ENCODE measurements at regions not wholly inside any gene's neighbourhood (a gene's known extent, or its start where the extent isn't known, plus 50 kb on each side); places are given as distances from the start of the nearest gene placed in this dataset.

DNA sequence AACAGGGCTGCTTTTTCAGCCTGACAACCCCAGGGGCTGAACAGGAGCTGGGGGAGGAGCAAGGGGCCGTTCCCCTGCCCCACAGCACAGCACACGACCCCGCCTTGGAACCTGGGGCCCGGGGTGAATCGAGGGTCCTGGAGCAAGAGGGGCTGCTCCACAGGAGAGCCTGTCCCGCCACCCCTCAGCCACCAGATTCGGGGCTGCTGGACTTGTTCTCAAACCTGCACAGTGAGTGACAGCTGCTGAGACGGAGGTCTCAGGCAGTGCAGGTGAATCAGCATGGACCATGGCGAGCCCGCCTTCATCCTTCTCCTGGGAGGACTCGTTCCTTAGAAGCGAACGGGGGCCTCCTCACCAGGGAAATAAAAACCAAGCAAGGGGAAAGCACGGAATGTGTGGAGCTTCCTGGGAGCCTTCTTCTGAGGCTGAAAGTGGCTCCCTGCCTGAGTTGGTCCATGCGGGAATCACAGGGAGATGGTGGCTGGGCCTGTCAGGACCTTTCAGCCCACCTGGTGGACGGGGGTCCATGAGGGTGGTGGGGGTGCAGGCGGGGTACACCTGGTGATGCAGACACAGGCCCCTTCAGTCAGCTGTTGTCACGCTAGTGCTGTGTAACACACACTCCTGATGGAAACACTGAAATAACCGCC lies 125.4 kb downstream of the SIK1 start:
- DNase-seq, result no peak

DNA sequence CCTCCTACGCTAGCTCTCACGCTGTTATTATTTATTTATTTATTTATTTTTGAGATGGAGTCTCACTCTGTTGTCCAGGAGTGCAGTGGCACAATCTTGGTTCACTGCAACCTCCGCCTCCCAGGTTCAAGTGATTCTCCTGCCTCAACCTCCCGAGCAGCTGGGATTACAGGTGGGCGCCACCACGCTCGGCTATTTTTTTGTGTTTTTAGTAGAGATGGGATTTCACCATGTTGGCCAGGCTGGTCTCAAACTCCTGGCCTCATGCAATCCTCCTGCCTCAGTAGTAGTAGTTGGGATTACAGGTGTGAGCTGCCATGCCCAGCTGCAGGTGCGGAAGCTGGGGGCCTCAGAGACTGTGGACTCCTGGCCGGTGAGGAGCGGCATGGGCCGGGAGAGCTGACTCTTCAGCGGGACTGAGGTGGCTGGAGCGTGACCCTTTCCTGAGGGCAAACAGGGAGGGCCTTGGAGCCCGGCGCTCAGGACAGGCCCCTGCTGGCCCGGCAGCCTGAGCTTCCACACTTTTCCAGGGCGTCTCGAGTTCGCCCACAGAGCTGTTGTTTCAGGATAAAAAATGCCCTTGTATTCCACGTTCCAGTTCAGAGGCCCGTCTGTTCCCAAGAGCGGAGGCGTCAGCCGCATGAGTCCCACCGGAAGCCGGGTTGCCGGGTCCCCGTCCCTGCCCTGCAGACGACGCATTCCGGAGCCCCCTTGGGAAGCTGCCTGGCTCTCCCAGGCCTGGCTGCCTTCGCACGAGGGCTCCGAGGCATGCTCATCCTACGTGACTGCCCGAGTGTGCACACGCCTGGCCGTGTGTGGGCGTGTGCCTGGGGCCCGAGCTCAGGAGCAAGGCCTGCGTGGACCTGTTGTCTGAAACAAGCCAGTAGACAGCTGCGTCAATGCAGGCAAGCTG lies 126.2 kb downstream of the SIK1 start:
- no peak for DNase-seq

DNA sequence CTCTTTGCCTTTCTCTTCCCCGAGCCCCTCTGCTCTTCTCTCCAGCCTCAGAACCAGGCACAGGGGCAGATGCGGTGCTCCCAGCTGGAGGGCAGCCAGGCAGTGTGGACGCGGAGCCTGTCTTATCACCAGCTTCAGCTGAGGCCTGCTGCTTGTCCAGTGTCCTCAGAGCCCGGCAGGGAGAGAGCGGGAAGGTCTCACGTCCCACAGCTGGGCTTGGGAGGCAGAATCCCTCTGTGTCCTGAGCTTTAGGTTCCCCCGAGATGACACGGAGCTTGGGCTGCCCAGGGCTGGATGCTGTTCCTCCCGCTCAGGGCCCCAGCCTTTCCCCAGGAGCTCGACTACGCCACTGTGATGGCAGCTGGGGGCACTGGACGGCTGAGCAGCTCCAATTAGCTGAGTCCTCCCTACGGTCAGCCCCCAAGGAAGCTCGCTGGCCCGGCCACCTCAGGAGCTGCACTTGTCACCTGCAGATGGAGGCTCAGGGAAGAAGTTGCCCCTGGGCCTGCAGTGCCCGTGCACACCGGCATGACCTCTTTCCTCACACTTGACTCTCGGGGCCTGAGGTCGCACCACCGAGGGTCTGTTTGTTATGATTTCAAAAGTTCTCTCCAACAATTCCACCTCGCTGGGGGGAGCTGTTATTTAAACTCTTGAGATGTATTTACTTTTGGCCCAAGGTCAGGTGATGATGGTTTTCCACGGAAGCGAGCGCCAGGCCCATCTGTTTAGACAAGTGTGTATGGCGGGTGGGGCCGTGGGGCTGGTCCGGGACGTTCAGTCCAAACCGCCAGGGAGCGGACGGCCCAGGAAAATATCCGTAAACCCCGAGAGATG lies 127.3 kb downstream of the SIK1 start:
- DNase-seq, result no peak

DNA sequence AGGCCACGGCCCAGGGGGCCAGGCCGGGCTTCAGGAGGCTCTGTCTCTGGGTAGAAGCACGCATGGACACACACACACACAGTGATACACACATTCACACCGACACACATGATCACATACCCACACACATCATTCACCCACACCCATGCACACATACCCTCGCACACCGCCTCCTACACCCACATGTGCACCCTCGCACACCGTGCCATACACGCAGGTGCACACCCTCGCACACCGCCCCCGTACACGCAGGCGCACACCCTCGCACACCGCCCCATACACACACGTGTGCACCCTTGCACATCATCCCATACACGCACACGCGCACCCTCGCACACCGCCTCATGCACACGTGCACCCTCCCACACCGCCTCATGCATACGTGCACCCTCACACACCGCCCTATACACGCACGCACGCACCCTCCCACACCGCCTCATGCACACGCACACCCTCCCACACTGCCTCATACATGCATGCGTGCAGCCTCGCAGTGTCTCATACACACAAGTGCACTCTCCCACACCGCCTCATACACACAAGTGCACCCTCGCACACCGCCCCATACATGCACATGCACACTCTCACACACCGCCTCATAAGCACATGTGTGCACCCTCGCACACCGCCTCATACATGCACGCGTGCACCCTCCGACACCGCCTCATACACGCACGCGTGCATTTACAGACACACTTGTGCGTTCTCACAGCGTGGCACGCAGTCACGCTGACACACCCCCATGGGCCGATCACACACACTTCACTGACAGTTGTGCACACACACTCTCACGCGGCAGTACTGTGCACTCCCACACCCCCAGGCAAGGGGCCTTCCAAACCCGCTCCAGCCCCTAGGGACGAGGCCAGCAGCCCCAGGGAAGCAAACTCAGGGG lies 128.1 kb downstream of the SIK1 start:
- DNase-seq, result no peak

DNA sequence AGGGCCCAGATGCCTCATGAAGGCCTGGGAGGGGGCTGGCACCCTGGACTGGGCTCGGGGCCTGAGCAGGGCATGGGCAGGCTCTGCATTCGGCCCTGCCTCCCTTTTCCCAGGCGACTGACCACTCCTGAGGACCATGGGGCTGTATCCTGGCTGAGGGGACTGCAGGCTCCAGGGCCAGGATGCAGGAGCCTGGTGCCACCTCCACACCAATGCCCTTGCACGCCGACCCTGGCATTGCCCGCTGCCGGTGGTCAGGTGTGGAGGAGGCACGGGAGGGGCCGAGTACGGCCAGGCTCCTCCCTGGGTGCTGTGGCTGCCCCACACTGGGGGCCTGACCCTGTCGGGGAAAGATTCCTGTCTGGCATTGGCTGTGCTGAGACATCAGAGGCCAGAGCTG lies 128.9 kb downstream of the SIK1 start:
- DNase-seq, result no peak

DNA sequence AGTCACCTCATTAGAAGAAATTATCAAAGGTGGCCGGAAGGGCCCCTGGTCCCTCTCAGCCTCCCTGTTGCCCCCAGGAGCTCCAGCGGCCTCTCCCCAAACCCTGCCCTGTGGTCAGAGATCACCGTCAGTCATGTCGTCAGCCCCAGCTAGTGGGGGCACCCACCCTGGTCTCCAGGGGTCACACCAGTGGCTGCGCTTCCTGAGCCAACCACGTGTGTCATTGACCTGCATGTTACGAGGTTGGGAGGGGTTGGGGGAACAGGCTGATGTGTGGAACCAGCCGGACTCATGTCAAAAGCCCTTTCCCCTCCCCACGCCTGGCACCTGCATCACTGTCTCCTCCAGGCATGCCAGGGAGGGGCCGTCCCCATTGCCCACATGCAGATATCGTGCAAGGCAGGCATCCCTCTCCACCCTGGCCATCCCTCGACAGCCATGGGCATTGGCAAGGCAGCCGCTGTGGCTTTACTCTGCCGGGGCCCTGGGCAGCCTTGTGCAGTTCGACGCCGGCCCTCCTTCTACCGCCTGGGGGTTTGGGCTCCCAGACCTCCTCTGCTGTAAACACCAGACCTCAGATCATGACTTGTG lies 128.7 kb downstream of the CRYAA start:
- no peak for DNase-seq

DNA sequence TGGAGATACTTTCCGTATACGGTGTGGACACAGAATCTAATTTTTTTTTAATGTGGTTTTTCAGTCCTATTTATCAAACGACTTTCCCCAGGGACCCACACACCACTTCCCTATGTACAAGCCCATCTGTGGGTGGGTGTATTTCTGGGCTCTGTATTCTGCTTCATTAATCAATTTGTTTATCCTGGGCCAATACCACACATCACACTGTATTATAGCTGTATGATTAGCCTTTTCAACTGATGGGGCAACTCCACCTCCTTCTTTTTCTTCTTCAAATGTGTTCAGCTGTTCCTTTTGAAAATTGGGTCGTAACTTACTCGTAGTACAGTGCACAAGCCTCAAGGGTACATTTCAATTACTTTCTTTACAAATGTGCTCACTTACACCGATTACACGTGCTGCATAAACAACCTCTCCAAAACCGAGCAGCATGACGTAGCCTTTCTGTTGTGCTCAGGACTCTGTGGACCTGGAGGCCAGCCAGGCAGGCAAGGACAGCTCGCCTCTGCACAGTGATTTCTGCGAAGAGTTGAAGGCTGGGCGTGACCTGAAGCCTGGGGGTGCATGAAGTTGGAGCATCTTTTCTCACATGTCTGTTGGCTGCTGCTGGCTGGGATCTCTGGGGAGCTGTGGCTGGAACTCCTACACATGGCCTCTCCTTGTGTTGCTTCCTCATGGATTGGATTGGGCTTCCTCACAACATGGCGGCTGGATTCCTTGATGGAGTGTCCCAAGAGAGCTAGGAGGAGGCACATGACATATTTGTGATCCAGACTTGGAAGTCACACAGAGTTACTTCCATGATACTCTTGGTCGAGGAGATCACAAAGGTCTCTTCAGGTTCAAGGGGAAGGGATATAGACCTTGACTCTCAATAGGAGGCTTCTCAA lies 126.5 kb downstream of the CRYAA start:
- DNase-seq, result no peak

DNA sequence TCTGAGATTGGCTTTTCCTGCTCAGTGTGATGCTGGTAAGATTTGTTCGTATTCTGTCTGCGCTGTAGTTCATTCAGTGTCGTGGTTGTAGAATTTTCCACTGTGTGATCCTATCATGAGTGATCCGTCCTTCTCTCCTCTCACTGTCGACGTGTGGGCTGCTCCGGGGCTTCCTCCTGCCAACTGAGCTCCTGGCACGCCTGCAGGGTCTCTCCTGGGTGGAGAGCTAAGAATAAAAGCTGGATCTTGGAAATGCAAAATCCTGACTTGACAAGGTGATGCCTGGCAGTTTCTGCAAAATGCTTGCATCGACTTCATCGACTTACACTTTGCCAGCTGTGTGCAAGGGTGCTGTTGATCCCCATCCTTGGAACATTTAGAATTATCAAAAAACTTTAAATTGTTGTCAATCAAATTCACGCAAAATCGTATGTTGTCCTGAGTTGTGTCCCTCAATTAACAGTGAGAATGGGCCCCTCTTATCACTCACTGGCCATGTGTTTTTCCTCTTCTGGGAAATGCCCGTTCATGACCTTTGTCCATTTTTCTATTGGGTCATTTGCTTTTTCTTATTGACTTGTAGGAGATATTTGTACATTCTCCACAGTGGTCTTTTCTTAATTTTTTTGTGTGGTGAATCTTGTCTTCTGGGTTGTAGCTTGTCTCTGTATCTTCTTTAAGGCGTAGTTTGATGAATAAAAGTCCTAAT lies 125.5 kb downstream of the CRYAA start:
- DNase-seq, result no peak

DNA sequence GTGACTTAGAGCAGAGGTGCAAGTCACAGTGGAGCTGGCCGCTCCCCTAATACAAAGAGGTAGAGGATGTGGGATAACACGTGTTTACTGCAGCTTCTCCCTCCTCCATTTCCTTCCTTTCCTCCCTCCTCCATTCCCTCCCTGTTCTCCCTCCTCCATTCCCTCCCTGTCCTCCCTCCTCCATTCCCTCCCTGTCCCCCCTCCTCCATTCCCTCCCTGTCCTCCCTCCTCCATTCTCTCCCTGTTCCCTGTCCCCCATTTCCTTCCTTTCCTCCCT lies 124.0 kb downstream of the CRYAA start:
- no peak for DNase-seq

DNA sequence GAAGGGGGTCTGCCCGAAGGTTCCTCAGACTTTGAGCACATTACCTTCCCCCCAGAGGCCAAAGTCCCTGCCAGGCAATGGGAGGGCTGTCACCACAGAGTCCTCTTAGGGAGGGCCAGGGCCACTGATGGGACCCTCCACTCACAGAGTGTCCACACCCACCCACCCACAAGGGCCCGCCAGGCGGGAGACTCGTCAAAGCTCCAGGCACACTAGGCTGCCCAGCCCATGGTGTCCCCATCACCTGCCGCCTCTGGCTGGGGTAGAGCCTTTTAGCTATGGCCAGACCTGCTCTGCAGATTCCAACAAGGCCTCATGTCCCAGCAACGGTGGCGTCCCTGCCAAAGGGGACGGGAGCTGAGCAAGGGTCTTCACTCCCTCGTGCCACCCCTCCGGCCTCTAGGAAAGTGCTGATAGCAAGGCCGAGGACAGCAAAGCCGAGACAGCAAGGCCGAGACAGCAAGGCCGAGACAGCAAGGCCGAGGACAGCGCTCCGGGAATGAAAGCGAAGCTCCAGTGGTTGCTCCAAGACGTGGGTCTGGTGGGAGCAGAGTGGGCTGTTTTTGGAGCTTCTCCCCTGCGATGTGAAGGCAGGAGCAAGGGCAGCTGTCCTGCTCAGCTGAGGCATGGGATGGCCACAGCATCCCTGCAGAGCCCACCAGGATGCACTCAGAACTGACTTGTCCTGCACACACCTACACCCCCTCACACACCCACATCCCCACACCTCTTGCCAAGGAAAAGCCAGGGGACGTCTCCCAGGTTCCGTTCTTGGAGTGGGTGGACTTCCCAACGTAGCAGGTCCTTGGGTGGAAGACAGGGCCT lies 123.4 kb downstream of the CRYAA start:
- DNase-seq, result no peak

DNA sequence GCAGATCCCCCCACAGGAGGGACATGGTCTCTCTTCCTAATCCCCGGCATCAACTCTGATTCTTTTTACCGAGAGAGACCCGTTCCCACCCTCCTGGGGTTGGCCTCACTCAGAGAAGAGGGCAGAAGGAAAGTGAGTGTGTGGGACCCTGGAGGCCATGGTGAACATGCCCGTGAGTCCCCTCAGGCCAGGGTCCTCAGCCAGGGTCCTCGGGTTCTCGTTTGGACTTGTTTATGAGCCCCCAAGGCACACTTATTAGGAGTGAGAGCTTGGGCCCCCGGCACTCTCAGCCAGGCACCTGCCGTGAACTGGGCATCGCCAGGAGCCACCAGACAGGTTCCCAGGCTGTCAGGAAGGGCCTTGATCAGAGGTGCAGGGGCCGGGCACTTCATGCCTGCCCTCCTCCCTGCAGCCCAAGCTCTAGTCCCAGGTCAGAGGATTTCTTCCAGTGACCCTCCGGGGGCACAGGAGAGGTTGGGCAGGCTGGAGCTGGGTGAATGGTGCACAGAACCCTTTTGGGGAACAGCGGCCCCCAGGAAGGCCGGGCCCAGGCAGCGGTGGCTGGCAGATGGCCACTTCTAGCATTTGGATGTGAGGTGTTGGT lies 122.6 kb downstream of the CRYAA start:
- DNase-seq, result no peak

DNA sequence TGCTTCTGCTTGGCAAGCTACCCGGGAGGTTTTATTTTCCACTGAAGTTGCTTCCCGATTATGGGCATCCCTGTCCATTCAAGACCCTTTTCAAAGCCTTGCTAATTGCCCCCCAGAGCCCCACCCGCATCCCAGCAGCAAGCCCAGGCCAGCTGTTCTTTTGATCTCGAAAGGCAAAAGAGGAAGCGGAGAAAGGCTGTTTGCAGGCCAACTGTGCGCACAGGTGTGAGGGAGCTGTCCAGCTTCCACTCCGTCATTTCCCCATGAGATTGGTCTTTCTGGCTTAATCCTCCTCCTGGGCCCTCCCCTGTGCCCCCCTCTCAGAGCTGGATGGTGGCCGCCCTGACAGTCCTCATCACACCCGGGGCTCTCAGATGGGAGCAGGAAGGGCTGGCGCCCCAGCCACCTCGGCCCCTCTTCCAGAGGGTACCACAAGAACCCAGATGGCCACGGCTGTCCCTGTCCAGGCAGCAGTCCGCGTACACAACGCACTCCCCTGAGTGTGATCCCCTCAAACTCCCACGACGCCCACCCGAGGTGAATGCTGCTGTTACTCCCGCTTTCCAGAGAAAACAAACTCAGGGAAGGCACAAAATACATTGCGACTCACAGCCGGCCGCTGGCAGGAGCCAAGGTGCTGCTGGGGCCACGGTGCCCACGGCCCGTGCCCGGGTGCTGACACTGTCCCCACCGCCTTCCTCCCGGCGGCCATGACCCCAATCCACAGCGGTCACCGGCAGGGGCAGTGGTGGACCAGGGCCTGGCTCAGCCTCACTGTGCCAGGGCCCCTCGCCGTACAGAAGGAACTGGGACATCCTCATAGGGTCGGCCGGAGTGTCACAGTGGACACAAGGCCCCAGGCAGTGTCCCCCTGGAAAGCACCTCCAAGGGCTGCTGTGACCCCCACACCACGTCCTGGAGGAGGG lies 121.9 kb downstream of the CRYAA start:
- no peak for DNase-seq

DNA sequence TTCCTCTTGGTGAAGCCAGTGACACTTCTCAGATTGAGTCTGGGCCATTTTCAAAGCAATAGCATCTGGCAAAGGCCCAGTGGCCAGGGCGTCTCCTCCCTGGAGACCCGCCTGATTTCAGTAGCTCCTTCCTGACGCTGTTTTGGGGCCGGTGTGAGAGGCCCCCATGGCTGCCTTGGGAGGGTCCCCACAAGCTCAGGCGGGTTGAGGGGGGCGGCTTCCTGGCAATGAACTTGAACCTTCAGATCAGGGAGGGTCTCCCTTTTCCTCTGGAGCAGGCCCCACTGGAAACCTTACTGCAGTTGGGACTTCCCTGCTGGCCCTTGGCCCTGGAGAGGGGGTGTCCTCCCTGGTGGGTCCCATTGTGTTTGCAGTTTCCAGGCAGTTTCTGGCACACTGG lies 121.2 kb downstream of the CRYAA start:
- DNase-seq, result no peak

DNA sequence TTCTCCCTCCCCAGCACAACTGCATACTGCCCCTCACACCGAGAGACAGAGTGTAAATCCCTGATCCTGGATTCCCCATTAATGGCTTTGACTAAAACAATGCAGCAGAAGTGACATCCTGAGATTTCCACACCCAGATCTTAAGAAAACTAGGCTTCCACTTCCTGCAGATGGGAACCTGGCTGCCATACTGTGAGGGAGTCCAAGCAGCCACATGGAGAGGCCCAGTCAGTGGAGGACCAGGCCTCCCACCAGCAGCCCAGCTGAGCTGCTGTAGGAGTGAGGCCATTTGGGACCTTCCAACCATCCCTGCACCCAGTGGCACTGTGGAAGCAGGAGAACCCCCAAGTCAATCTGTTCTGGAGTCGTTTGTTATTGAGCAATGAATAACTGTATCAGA lies 120.6 kb downstream of the CRYAA start:
- DNase-seq, result no peak

DNA sequence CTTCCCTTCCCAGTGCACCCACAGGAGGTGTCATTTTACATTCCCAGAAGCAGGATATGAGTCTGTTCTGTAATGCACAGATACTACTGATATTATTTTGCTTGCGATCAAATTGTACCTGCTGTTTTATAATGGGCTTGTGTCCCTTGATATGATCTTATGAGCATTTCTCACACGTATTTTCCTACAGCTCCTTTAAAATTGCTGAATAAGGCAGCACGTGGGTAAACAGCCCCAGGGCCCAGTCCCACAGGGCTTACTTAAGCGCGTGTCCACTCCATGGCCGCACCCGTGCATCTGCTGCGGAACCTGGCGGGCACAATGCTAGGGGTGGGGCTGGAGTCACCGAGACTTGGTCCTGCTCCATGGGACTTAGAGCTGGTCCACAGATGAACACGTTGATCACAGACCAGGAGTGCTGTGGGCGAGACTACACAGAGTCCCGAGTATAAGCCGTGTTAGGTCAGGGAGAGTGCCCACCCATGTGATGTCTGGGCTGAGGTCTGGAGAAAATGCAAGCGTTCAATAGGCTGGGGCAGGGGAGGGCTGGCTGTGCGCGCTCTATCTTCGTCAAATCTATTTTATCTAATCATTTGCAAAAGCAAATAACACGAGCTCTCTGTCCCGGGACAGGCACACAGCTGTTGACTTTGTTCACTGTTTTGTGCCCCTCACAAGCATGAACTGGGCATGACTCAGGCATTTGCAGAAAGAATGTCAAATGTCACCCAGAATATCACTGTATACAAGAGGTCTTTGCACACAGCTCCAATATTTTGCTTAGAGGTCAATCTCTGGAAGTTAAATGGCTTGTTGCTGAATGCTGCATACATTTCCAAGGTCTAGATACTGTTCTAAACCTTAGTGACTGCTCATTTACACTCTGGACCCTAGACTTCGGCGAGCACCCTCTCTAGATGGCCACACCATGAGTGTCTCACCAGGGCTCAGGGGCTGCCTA lies 119.3 kb downstream of the CRYAA start:
- no peak for DNase-seq

DNA sequence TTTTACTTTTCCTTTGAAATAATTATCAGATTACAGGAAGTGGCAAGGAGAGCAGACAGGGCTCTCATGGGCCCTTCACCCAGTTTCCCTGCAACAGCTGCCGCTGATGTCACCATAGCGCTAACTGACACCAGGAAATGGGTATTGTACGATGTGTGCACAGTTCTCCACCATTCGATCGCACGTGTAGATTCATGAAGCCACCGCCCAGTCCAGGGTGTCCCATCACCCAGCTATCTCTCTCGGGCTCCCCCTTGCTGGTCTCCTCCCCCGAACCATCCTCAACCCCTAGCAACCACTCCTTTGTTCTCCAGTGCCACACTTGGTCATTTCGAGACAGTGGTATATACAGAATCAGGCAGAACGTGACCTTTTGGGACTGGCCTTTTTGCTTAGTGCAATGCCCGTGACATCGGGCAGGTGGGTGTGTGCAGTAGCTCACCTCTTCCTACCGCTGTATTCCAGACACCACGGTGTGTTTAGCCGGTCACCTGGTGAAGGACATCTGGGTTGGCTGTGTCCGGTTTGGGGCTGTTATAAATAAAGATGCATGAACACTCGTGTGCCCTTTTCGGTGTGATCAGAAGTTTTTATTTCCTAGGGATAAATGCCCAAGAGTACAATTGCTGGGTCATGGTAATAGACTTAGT lies 118.4 kb downstream of the CRYAA start:
- DNase-seq, result no peak

Measured in activated CD8-positive, alpha-beta memory T cell treated with anti-CD3 and anti-CD28 coated beads, Interleukin-2, amount 50 U/mL, for 48 hours (primary cell).